Cardiac septum (tissue), 1 donor: ENCODE measurements at regions not wholly inside any gene's neighbourhood (a gene's known extent, or its start where the extent isn't known, plus 50 kb on each side); places are given as distances from the start of the nearest gene placed in this dataset.

ENCODE experiments used
- DNase-seq: peaks from one replicate; pipeline ENCODE4 v3.0.0-alpha.2; 2020; ENCODE audit warnings: low spot score
- intact Hi-C: fragments of 100-400 bp; cut with DNase I; formaldehyde crosslinking; loops from one replicate; pipeline ENCODE4 v1.14.0; 2022
- donor health status: DM: no; HTN: no; CAD: no.

DNA sequence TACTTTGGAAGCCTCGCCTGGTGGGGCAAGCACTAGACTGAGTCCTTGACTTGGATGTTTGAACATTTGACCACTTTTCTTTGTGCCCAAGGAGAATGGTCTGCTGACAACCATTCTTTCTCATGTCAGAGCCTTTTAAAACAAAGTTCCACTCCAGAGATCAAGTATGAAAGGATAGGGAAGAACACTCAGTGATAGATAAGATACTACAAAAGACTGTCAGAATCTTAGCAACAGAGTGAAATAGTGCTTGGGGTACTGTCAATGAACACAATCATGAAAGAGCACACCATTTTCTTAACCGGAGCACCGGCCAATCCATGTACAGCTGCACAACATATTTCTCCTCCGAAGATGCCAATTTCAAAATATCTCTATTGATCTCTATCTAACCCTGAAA lies 82.8 kb upstream of the ADO start:
- intact Hi-C loops: no loop called here
- no peak for DNase-seq

DNA sequence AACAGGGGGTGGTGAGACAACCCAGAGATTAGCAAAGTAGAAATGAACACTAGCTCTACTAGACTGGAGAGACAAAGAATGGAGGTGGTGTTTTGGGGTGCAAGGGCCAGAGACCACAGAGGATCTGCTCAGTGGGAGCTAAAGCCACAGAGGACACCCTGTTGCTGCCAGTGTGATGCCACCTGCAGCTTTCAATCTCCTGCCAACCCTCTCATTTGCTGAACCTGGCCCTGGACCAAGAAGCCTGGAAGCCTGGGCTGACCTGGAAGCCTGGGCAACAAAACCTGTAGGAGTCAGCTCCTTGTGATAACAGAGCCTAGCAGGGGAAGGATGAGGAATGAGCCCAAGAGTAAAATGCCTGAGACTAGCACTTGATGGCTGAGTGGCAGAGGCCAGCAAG lies 81.1 kb upstream of the ADO start:
- intact Hi-C loops: no loop called here
- no peak for DNase-seq

DNA sequence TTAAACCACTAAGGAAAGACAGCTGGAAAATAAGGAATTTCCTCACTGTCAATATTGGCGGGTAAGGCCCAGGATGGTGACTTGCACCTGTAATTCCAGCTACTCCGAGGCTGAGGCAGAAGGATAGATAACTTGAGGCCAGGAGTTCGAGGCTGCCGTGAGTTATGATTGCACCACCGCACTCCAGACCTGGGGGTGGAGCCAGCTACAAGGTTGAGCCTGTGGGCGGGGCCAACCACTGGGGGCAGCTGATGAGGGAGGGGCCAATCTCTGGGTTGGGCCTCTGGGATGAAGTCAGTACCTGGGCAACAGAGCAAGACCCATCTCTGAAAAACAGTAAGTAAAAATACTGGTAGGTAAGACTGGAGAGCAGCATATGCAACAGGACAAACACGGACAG lies 80.1 kb upstream of the ADO start:
- intact Hi-C loops: no loop called here
- DNase-seq: no peak

DNA sequence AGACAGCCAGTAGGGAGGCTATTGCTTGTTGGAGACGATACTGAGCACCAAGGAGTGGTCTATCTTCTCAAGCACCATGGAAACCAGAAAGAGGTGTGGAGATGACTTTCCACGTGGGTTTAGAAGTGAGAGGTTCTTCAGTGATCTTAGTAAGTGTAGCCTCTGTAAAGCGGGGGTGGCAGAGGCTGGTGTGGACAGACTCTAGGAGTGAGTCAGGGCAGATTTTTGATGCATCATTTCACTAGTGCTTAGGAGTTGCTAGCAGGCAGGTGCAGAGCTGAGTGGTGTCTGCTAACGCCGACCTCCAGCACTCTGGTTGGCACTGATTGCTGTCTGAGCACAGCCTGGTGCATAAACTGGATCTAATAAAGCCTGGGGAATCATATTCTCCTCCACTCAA lies 78.4 kb upstream of the ADO start:
- no peak for DNase-seq
- intact Hi-C loops: no loop called here

DNA sequence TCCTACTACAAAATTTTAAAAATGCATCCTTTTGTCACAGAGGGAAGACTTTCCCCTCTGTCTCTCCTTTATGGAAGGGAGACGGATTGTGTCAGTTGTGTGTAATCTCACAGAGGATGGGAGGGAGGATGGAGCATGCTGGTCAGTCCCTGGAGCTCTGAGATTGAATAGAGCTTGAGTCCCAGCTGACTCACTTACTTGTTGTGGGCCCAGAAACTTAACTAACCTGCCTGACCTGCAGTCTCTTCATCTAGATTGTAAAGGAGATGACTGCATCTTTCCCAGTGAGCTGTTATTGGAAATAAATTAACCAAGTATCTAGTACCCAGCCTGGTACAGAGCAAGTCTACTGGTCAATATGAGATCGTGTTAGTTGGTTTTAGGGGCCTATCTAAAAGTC lies 77.9 kb upstream of the ADO start:
- intact Hi-C loops: no loop called here
- DNase-seq: no peak

DNA sequence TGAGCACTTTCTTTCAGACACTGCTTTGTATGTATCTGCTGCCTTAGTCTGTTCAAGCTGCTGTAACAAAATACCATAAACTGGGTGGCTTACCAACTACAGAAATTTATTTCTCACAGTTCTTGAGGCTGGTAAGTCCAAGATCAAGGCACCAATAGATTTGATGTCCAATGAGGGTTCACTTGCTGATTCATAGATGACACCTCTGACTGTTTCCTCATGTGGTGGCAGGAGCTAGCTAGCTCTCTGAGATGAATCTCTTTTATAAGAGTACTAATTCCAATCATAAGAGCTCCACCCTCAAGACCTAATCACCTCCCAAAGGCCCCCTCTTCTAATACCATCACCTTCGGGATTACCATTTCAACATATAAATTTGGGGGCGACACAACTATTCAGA lies 76.6 kb upstream of the ADO start:
- DNase-seq: no peak
- intact Hi-C loops: no loop called here

DNA sequence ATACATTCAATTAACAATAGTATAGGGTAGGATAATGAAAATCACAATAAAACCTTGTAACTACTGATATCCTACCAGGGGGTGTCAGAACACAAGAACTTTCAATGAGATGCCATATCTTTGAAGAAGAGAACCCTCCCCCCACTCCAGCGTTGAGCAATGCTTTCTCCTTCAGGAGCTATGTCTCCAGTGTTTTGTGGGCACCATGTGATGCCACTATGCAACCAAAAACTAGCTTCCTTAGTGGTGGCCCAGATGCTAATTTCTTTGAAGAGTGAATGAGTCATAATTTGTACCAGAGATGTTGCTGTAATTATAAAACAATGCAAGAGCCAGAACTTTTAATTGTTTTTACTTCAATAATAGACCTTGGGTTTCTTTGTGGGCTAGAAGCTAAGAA lies 76.0 kb upstream of the ADO start:
- DNase-seq: no peak
- intact Hi-C loops: no loop called here

DNA sequence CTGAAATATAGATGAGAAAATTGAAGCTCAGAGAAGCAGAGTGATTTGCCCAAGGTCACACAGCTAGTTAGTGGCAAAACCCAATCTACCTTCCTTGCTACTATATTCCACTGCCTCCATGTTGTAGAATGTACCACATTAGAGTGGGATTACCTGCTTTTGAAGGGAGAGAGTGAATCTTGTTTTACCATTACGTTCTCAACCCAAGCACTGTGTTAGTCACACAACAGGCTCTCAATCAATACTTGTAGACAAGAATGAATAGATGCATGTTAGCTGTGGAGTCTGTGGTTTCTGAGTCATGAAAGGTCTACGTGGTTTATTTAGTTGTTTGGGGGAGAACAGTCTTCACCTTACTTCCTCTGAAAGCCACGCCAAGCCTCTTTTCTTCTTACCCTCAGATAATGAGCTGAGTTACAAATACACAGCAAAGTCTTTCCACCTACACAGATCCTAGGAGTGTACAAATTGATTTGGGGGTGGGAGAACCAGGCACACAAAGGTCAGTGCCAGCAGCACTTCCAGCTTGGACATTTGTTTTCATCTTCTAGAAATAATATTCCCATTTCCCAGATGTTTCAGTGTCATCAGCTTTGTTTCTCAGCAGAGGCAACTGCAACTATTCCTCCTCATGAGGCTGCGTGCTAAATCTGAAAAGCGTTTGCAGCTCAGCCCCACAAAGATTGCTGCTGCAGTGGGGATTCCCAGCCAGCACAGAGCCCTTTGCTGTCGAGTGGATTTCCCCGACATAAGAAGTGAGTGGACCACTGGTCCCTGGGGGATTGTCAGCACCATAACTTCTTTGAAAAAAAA lies 71.5 kb upstream of the ADO start:
- DNase-seq: no peak
- intact Hi-C loops: no loop called here

DNA sequence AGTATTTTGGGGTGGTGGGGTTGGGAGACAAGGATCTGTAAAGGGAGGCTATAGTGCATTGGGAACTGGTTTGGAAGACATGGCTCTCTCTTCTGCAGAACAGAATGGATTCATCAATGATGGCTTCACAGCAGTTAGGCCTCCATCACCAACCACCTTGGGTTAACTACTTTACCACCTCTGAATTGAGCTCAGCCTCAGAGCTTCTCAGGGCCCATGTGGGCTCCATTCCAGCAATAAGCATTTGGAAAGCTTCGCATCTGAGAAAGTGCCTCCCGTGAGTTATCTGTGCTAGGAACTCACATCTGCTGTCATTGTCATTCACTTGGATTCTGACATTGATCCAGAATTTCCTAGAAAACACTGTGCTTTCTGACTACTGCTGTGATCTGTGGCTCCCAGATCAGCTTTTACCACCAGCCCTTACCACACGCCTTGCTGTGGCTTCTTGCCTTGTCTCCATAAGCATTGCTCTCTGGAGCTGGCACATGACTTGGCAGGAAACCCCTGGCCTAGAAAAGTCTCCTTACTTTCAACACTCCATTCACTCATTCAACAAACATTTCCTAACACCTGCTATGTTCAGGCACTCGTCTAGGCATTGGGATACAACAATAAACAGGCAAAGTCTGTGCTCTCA lies 70.7 kb upstream of the ADO start:
- no peak for DNase-seq

DNA sequence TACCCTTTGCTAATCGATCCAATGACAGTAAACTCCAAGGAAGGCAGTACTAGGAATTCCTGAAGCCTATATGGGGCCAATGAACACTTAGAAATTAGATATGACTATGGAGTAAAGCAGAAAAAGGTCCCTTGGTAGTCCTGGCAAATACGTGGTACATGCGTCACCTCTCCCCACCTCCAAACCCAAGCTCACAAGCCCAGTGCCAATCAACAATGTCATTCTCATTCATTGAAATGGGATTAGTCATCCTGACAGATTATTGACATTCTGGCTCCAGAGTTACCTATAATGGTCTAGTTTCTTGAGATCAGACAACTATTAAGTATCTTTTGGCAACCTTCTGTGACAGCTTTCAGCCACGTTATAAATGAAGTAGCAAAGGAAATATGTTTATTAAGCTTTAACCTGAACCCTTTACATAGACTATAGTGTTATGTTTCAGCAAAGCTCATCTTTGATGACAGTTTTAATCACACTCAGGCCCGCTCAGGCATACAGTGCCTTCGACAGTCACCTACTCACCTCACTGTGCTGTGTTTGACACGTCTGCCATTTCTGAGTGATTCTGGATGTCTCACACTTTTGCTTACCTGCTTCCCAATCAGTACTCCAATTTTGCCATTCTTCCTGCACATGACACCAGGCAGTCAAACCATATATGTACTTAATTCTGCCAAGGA lies 69.6 kb upstream of the ADO start:
- DNase-seq: no peak
- intact Hi-C loops: no loop called here

More for the DNA sequence above, 70.7 kb upstream of the ADO start:
- intact Hi-C loops: no loop called here

DNA sequence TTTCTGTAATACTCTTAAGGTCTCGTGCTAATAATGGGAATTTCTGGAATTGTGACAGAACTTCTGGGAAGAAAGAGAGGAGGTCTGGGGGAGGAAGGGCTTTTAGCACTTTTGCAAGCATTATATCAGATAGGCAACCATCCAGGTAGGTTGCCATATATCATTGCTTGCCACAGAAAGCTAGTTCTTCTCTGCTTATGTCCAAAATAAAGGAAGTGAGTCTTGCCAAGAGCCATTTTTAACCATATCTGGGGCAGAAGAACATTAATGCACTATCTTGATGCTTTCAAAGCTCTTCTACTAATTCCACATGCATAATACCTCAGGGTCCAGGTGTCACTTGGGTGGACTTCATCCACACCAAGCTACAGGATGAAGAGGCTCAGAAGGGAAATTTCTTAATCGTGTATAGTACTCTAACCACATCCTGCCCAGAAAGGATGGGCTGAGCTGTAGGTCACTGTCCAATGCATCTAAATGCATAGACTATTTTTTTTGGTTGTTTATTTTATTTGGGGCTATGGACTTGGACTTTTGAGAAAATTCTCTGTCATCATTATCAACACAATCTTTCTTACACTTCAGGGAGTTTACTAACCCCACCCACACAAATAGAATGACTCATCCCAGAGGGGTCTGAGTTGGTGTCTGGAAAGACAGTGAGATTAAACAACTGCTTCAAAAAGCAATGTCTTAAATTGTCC lies 68.9 kb upstream of the ADO start:
- no peak for DNase-seq
- intact Hi-C loops: no loop called here

DNA sequence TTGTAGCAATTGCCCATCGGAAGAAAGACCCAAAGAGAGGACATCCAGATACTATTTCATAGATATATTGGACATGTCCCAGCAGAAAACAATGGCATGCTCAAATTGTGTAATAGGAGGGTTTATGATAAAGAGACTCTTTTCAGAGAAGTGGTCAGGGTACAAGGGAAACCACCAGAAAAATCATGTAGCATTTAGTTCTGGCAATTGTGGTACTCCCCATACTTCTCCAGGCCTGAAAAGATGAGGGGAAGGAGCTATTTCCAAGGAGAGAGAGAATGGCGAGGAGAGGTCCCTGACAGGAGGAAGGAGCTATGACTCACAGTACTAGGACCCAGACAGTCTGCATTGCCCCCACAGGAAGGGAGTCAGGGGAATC lies 68.4 kb upstream of the ADO start:
- no peak for DNase-seq
- intact Hi-C loops: no loop called here

DNA sequence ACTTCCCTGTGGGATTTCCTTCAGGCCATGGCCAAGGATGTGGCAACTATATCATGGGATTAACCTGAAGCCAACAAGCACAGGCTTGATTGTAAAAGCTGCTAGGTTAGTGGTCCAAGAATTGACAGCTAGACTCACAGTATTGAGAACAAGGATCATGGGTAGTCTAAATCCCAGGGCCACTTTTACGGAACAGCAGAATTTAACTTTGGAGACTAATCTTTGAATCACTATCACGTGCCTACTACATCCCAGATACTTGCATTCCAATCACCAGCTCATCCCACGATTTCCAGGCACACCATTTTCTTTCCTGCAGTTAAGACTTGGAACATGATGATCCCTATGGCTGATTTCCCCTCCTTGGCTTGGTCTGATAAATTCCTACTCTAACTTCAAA lies 65.6 kb upstream of the ADO start:
- no peak for DNase-seq
- intact Hi-C loops: no loop called here

DNA sequence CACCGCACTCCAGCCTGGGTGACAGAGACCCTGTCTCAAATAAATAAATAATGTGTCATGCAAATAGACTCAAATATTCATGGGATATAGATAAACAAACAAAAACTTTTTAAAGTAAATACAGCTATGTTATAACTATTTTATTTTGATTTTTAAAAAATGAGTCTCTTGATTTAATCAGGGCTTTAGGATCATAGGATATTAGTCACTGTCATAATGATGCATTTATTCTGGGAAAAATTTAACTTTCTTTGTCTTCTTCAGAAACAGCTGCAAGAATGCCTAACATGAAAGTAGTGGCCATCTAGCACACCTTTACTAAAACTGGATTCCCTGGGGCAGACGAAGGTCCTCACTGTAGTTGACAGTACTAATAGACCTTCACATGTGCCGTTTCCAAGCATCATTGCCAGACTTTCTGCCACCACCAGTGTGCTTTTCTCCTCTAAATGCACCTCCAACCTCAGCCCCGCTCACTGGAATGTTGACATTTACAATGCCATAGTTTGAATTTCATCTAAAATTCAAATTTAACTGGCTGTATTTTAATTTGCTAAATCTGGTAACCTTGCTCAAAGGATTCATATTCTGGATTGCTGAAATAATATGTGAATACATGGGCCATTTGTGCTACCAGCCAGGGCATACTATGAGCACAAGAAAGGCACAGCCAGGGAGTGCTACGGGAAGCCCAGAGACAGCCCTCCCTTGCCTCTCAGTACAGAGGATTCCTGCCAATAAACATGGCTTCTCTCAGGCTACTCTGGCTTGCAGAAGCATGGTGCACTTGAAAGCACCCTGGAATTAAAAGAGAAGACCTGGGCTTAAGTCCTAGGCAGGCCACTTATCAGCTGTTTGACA lies 63.4 kb upstream of the ADO start:
- DNase-seq: no peak
- intact Hi-C loops: no loop called here

DNA sequence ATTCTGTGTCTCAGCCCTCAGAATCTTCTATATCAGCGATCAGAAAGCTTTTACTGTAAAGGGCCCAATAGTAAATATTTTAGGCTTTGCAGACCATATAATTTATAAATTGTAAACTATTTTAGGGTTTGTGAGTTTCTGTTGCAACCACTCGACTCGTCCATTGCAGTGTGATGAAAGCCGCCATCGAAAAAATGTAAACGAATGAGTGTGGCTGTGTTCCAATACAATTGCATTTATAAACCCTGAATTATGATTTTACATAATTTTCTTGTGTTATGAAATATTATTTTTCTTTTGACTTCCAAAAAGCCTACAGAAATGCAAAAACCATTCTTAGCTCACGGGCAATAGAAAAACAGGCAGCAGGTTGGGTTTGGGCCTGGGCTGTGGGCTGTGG lies 62.5 kb upstream of the ADO start:
- no peak for DNase-seq
- intact Hi-C loops: no loop called here

DNA sequence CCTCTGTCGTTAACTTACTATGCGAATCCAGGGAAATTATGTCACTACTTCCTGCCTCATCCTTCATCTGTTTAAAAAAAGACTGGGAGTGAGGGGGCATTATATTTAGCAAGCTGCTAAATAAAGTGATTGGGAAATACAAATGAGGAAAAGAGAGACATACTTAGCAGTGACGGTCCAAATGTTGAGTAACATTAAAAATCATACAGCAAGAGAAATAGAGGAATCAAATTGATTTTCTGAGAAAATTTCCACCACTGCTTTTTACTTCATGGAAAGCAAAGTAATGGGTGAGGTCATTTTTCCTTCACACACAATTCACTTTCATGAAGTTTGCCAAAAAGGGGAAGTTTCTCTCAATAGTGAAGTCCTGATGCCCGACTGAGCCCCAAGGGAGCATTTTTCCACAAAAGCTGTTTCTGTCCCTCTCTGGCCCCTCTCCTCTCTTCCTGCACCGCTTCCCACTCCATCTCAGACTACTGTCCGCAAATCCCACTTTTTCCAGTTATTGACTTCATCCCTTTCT lies 61.9 kb upstream of the ADO start:
- intact Hi-C loops: no loop called here
- no peak for DNase-seq

DNA sequence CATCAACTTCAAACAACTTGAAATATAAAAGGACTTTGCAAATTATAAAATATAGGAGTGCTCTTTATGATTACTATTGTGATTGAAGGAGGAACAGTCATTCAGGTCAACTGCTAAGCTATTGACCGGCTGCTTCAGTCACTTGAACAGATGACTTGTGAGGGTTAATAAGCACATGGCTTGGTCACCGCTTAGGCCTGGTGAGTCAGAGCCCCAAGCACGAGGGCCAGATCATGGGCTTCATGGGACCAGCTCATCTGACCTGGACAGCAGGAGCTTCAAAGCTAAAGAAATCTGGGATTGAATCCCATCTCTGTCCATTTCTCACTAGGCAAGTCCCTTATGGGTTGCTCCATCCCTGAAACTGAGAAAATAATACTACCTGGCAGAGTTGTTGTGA lies 60.4 kb upstream of the ADO start:
- DNase-seq: no peak

DNA sequence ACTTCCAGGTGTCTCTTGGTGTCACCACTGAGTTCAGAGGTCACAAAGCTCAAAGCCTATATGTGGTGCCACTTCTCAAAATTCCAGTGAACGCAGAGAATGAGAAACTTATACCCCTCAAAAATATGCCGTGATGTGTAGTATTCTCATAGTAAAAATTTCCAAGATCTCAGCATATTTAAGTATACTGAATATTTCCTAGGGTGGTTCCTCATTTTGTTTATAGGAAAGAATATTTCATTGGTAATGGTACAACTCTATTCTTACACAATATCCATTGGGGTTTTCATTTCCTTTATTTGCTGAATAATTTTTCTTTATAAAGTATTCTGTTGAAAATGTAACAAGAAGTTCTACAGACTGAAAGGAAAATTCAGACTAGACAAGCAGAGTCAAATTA lies 58.9 kb upstream of the ADO start:
- DNase-seq: no peak
- intact Hi-C loops: no loop called here

More for the DNA sequence above, 60.4 kb upstream of the ADO start:
- intact Hi-C loops: no loop called here

DNA sequence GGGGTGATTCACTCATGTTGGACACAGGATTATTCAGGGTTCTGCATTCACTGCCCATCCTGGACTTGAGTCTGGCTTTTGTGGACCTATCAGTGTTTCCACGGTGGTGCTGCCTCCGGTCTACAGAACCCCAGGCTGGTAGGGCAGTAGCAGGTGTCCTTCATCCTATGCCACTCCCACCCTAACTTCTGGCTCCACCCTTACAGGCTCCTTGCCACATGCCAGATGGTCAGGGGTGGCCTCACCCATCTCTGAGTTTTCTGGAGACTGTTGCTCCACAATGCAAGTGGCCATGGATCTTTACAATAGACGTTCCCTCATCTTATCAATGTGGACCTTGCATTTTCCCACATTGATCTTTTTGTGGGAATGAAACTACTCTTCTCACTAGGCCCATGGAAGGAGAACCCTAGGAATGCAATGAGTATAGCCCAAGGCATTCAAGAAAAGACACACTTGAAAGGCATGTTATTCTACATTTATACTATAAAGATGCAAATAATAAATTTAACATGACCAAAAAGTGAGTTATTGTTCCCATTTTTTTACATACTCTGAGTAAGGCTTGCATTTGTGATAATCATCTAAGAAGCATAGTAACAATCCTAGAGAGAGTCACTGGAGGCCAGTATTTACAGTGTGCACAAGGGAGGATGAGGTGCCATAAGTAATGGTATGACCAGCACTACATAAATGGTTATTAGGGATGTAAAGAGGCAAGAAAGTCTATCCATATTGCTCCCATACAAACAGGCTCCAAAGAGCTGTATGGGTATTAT lies 57.4 kb upstream of the ADO start:
- DNase-seq: no peak
- intact Hi-C loops: no loop called here
